GF-D8 (cell line): ENCODE measurements at regions not wholly inside any gene's neighbourhood (a gene's known extent, or its start where the extent isn't known, plus 50 kb on each side); places are given as distances from the start of the nearest gene placed in this dataset.

Experiments used
- DNase-seq: peaks from one replicate; lab custom pipeline; 2025; lab: John Stamatoyannopoulos, UW

DNA sequence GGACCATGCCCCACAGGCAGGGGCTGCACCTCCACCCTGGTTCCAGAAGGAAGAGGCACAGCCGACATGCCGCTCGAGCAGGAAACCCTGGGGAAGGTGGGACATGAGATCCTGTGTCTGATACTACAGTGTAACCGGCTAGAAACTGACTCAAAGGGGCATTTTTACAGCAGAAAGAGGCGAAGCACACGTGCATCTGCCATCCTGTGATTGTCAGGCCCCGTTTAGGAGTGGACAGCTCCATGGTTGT is 62.7 kb downstream of the SIK1 start:
- DNase-seq, result no peak

DNA sequence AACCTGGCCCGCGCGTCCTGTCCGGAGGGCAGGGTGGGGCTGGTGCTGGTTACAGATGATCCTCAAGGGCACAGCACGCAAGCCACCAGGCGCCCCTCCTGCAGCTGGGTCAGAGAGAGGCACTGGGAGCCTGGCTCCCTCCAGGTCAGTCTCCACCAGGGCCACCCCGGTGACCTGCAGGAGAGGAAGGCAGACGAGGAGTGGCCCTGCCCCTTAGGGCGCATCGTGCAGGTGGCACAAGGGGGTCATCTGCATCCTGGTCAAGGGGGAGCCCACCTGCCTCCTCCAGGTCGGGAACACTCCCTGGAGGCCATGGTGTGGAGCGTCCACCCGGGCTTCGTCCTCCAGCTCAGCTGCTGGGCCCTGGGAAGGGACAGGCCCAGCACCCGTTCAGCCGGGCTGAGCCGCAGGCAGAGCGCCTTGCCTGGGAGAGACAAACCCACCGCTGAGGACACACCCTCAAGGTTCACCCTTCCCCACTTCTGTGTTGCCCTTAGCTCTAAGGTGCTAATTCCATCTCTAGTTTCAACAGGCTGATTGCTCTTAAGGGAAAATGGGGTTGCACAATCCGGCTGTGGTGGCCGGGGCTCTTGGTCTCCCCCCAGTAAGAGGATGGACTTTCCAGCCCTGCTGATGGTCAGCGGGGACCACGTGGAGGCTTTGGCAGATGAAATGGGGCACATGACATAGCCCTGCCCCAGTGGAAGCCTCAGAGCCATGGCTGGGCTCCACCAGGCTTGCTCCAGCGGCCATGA is 63.2 kb downstream of the SIK1 start:
- no peak for DNase-seq

DNA sequence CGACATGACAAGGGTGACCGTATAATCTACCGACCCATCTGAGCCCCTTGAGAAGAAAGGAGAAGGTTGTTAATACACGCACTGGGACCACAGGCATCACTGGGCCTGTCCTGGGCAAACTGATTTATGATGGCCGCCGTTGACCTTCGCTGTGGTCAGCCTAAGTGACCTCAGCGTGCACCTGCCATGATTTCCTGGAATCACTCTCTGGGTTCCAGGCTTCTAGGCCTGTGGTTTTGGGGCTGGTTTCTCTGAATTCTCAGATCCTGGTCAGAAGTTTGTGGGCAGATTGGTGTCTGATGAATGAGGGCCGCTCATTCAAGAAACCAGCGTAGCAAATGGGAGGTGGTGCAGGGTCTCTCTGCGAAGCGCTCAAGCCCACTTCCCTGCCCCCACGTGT is 64.0 kb downstream of the SIK1 start:
- DNase-seq, result peak; percentile 24

DNA sequence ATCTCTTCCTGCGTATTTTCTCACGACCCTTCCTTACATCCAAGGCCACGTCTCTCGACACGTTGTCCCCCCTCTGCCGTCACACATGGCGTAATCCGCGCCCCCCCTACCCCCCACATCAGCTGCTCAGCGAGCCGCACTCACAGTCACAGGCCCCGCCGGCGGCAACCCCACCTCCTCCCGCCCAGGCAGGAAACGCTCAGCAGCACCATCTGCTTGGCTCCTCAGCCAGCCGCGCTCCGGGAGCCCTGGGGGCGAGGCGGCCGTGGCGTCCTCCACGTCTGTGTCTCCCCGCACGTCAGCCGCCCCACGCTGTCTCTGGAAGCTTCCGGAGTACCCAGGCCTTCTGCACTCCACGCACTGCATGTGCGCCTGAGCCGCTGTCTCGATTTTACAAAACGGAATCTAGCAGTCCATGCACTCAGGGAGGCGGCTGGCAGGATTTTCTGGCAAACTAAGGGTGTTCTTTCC is 64.6 kb downstream of the SIK1 start:
- DNase-seq, result peak; percentile 20

DNA sequence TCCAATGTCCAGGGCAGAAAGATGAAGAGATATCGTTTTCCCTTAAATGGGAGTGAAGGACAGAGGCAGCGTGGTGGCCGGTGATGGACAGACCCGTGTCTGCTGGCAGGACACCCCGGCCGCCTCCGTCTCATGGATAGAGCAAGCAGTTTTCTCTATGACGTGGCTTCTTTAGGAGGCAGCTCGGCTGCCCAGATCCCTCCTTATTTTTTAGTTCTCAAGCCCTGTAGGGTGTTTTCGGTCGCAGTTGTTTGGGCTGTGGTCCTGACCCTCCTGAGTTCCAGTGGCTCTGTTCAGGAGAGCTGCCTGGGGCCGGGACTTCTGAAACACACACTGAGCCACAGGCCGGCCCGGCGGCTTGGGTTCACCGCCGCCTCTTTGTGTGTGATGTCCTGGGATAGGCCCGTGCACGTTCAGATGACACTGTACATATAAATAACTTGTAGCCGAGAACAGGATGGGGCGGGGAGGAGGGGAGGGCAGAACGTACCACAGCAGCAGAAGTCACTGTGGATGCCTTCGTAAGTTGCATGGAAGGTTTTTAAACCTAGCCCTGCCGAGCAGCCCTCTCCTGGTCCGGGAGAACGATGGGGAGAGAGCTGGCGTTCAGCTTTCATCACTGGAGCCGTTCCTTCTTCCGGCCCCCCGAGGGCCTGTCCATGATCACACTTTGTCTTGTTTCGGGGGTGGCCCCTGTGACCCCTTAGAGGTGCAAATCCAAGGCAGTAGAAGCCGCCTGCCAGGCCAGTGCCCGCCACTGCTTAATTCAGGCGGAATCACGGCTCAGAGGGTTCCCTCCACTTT is 65.2 kb downstream of the SIK1 start:
- DNase-seq, result no peak

DNA sequence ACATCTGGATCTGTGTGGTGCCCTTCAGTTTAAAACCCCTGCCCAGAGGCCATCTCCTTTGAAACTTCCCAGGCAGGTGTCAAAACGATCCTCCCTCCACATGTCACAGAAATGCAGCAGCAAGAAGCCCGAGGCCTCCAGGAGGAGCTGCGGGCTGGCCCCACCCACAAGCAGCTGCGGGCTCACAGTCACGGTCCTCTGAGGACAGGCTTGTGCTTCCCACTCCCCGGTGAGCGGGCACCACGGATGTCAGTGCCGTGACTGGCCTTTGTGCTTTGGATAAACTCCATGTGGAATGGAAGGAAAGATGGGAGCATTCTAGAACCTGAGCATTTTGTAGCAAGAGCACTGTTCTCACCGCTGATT is 65.8 kb downstream of the SIK1 start:
- DNase-seq, result no peak

DNA sequence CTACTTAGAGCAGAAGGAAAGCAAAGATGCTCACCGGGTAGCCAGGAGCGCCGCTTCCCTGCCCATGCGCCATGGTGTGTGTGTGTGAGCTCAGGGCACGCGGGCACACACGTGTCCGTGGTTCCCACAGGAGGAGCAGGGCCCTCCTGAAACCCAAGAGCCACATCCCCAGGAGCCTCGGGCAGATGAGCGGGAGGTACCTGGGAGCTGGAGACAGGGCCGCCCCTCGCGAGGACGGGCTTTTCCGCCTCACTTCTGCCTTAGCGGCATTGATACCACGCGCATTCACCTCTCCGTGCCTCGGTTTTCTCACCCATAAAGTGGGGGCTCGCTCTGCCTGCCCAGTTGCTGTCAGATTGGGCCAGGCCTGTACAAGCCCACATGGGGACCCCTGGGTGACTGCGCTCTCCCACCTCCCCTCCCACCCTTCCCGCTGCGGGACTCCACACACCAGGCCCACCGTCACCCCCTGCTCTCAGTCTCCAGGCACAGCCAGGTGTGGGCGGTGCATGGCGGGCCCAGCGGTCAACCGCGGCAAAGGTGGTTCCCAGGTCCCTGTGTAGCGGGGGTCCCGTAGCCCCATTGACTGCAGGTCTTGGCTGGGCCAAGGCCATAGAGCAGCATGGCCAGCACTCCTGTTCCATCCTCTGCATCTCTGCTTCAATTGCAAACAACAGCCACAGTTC is 66.3 kb downstream of the SIK1 start:
- DNase-seq, result no peak

DNA sequence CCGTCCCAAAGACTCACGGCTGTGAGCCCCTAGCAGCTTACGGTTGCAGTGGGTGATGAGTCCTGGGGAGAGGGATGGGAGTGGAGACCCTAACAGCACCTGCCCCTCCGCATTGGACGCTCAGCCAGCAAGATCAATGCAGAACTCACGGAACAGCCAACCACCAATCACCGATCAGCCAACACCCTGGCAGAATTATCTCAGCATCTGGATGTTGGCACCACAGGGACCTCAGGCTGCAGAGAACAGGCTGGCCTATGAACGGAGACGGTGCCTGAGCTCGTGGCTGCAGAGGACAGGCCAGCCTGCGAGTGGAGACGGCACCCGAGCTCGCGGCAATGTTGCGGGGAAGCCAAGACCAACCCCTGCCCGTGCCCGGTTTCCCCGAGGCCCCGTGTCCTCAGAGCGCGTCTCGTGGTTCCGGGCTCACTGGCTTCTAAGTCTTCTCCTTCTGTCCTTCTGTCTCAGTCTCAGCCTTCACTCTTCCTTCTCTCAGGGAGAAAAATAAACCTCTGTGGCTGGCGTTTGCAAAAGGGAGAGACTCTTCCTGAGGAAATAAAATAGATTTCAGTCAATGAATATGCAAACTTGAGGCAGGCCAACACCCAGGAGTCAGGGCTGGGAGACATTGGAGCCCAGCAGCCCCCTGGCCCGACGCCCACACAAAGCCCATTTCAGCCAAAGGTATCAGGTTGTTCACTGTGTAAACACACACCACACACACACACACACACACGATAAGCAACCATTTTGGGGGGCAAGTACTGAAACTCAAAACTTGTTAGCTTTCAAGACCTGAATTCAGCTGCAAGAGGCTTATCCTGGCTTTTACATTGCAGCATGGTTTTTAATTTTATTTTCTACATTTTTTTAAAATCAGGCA is 67.8 kb downstream of the SIK1 start:
- no peak for DNase-seq

DNA sequence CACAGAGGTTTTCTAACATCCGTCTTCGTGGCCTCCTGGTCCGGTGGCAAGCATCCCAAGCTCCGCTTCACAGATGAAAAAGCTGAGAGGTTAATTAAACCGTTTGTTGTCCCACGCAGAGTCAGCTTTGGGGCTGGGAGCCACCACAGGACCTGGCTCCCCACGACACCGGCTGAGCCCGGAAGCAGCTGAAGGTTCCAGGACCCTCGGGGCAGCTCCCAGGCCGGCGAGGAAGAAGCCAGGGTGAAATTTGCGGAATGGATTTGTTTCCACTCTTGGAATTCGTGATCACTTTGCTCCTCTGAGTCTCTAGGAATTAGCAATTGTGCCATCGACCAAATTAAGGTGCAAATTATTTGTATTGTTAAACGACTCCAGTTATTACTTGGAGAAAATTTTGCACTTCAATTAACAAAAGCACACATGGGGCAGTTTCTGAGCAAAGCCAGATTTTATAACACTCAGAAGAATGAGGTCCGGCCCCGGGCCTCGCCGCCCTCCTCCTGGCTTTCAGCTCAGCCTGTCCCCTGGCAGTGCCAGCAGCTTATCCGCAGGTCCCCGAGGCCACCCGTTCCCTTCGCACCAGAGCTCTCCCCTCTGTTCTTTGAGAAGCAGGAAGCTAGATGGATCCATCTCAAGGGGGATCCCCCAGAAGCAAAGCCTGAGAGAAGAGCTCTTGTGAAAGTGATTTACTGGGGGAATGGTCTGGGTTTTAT is 69.1 kb downstream of the SIK1 start:
- DNase-seq, result no peak

DNA sequence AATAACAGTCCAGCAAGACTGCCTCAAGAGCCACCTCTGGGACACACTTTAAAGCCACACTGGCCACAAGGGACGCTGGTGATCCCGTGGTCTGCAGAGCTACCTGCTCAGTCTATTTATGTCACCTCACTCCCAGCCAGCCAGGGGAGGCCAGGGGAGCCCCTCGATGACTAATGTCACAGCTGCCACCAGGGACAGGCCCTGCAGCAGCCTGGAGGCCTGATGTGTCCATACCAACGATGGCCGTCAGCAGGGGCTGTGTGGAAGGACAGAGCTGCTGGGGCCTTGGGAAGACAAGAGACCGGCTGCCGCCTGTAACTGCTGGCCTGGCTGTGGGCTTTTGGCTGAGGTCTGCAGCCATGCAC is 71.0 kb downstream of the SIK1 start:
- DNase-seq, result no peak

DNA sequence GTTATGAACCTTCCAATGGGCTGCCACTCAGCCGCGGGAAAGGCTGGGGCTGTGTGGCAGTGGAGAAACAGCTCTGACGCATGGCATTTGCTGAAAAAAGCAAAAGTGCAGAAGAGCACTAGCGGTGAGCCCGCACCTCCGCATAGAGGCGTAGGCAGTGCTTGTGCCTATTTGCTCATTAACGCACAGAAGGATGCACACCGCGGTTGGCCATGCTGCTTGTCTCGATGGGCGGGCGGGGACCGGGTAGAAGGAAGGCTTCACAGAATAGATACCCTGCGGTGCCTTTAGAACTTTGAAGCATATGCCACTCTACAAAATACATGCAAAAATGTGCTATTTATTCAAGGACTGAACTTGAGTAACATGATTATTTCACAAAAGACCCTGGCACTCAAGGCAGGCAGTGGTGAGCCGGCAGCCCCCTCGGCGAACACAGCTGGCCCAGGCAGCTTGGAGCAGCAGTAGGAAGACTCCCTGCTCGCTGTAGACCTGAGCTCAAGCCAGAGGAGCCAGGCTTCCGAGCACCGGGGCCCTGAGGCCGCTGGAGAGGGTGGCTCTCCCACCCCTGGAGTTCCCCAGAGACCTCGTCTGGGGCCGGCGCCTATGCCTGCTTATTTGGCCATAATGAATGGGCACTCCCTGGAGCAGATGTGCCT is 71.5 kb downstream of the SIK1 start:
- DNase-seq, result no peak

DNA sequence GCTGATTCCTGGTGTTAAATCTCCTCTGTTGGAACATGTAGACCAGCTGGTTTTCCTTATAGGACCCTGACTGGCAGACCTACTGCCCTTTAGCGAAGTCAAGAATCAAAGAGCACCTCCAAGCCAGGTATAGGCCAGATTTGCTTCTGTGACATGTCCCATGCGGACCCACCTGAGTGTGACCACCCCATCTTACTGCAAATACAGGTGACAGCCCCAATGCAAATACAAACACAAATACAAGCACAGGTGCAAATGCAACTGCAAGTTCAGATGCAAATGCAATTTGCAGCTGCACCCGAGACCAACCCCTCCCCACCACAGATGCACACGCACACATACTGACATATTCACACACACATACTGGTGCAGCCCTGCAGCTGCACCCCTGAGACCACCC is 72.3 kb downstream of the SIK1 start:
- no peak for DNase-seq

DNA sequence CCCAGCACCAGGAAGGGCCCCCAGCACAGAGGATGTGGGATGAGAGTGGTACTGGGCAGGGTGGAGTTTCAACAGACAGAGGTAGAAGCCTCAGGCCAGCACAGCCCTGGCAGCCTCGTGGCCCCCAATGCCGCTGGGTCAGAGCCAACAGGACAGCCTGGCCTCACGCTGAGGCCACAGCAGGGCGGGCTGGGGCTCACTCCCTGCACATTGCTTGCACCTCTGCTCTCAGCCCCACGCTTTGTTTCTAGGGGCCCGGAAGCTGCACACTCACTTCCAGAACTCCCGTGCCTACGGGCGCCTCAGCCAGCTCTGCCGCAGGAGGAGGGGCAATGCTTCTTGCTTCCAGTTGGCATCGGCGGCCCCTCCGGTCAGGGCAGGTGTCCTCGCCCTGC is 72.9 kb downstream of the SIK1 start:
- DNase-seq, result no peak

DNA sequence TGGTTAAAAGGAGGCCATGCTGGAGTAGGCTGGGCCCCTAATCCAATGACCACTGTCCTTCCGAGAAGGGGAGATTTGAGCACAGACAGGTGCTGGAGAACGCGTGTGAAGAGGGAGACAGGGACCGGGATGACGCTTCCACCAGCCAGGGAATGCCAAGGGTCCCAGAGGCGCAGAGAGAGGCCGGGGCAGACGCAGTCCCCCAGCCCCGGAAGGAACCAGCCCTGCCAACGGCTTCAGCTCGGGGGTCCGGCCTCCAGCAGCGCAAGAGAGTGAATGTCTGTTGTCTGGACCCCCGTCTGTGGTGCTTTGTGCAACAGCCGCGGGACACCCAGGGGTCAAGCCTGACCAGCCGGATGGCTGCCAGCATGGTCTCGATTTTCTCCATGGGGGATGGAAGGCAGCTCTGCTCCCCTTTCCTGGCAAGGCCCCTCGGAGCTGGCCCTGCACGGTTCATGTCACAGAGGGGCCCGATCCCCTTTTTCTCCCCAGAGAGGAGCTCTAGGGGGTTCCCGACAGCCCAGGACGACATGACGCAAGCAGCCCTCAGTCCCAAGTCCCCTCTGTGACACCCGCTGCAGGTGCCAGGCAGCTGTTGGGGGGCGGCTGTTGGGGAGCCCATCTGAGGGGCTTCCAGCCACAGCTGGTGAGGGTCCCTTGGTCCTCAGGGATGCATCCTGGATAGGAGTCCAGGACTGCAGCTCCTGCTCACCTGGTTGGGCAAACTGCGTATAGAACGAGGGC is 73.5 kb downstream of the SIK1 start:
- no peak for DNase-seq

DNA sequence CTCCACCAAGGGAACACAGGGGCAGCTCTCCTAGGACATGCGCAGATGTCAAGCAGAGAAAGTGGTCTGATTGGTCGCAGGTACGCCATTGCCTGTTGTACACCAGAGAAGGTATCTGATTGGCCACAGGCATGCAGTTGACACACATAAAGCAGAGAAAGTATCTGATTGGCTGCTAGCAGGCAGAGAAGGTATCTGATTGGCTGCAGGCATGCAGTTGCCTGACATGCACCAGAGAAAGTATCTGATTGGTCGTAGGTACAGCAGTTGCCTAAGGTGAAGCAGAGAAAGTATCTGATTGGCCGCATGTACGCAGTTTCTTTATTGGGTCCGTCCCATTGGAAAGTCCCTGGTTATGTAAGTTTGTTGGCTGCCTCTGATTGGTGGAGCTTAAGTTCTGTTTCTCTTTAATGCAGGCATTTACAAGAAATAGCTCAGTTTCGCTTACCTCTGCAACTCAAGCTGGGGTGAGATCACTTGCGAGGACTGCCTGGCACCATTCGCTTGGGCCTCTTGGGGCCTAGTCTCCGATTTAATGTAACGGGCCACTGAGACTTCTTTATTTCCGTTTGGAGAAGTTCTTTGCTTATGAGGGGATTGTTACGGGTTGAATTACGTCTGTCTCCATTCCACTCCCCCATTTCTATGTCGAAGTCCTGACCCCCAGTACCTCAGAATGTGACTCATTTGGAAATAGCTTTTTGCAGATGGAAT is 74.2 kb downstream of the SIK1 start:
- DNase-seq, result no peak

DNA sequence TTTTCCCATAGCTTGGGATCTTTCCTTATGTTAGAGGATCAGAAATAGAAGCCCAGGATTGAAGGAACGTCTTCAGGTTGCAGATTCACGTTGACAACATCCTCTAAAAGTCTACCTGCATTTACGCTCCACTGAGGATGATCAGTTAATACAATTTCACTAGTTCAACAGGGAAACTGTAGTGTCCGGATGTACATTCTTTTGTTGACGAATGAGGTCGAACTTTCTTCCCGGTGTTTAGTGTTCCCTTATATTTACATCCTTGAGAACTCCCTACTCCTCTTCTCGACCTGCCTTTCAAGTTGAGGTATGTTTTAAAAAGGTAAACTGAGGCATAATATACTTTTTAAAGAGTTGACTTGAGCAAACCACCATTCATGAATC is 74.8 kb downstream of the SIK1 start:
- no peak for DNase-seq

DNA sequence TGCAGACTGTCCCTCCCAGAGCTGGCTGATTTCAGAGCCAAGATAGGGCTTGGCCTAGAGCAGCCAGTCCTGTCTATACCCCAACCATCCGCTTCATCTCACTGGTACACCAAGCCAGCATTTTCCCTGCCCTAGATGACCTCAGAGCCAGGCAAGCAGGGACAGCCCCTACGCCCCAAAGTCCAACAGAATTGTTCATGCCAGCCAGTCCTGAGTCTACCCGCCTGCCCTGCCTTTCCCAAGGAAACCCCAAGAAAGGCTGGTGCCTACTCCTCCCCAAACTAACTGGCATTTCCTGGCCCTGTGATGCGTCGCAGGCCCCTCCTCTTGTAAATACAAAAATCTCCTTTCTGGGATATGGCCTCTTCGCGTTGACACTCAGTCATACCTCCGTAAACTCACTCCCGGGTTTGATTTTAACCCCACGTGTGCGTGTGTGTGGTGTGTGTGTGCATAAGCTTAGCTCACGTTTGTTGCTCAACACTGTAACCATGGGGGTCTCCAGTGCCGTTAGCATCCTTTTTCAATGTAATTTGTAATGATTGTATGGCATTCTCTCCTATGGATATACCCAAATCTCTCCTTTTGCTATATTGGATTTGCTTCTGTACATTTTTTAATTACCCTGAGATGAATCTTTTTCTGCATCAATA is 75.3 kb downstream of the SIK1 start:
- DNase-seq, result no peak

DNA sequence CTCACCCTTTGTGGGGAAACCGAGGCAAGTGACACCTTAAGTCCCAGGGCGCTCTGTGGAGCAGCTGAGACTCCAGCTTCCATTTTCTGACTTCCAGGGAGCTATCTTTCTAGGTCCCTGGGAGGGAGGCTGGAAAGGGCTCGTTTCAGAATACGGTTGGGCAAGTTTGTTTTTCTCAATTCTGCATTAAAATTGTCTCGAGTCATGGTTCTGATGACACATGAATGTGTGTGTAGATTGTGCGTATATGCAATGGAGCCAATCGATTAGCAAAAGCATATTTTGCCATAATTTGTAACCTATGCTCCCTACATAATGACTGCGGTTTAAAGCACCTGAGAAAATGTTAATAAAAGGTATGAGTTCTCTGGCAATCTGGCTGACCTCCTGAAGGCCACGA is 77.3 kb downstream of the SIK1 start:
- no peak for DNase-seq

DNA sequence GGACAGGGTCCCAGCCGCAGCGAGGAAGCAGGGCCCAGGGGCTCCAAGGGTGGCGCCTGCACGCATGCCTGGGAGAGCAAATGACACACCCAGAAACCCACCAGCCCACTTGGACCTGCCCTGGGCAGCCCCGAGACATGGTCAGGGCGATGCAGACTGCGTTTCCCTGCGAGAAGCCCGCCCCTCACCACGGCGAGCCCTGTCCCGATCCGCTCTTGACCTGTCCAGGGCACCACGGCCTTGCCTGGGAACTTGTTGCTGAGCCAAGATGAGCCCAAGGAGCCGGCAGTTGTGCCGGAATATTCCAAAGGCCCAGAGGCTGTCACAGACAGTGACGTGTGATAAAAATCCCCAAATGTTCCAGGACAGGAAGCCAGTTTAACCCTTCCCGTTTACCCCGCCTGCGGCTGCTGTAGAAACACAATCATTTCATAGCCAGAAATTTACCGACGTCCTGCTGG is 78.1 kb downstream of the SIK1 start:
- no peak for DNase-seq
